GM10266 (cell line): ENCODE measurements at regions not wholly inside any gene's neighbourhood (a gene's known extent, or its start where the extent isn't known, plus 50 kb on each side); places are given as distances from the start of the nearest gene placed in this dataset.
"Not testable (repeated sequence)": the region's sequence is repeated elsewhere in the genome, so short reads cannot be mapped to it uniquely, and the experiment has no call there.

Experiments used
- DNase-seq: peaks from one replicate; pipeline ENCODE4 v3.0.0; 2012; ENCODE audit errors: extremely low spot score
- TF ChIP-seq, protein P1 (sequence below): IDR thresholded peaks from 2 replicates; pipeline ENCODE4 v1.5.1; 2012; ENCODE audit warnings: mild to moderate bottlenecking, low read depth; ENCODE audit not compliant: control insufficient read depth, insufficient read depth; ENCODE audit errors: missing control alignments

DNA sequence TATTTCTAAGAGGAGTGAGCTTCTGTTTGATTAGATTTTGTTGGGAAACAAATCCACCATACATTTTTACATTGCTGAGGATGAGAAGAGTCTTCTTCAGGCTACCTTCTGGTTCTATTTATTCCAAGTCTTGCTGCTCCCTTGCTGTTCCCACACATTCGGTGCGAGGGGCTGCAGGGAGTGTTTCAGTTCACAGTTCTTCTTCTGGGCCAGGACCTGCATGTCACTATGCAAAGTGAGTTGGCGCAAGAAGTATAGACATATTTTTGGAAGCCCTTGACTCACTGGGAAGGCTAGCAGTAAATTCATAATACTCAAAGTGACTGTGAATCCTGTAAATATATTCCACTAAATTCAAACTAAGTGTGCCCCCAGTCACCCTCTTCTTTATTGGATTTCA lies 657.9 kb downstream of the TAF11L14 start:
- DNase-seq: no peak
- TF ChIP-seq, protein P1, sequence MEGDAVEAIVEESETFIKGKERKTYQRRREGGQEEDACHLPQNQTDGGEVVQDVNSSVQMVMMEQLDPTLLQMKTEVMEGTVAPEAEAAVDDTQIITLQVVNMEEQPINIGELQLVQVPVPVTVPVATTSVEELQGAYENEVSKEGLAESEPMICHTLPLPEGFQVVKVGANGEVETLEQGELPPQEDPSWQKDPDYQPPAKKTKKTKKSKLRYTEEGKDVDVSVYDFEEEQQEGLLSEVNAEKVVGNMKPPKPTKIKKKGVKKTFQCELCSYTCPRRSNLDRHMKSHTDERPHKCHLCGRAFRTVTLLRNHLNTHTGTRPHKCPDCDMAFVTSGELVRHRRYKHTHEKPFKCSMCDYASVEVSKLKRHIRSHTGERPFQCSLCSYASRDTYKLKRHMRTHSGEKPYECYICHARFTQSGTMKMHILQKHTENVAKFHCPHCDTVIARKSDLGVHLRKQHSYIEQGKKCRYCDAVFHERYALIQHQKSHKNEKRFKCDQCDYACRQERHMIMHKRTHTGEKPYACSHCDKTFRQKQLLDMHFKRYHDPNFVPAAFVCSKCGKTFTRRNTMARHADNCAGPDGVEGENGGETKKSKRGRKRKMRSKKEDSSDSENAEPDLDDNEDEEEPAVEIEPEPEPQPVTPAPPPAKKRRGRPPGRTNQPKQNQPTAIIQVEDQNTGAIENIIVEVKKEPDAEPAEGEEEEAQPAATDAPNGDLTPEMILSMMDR: no peak

DNA sequence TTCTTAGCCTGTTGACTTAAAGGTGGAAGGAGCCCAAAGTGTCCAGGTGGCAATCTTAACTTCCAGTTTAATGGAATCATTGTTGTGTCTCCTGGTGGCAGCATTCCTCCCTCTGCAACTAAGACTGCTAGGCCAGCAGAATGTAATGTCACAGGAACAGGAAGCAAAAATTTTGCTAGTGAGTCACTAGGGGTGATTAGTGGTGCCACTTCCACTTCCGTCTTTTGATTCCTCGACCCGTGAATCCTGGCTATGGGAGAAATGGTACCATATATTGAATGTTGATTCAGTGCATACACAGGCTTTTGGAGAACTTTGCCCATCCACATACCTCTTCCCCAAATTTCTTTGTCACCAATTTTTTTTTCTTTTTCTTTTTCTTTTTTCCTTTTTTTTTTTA lies 661.4 kb downstream of the TAF11L14 start:
- not testable (repeated sequence) for DNase-seq

DNA sequence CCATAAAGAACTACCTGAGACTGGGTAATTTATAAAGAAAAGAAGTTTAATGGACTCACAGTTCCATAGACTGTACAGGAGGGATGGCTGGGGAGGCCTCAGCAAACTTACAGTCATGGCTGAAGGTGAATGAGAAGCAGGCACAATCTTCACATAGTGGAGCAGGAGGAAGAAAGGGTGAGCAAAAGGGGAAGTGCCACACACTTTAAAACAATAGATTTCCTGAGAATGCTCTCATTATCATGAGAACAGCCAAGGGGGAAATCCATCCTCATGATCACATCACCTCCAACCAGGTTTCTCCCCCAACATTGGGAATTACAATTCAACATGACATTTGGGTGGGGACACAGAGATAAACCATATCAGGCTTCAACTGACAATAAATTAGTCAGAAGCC lies 664.9 kb downstream of the TAF11L14 start:
- TF ChIP-seq, protein P1: no peak
- no peak for DNase-seq

DNA sequence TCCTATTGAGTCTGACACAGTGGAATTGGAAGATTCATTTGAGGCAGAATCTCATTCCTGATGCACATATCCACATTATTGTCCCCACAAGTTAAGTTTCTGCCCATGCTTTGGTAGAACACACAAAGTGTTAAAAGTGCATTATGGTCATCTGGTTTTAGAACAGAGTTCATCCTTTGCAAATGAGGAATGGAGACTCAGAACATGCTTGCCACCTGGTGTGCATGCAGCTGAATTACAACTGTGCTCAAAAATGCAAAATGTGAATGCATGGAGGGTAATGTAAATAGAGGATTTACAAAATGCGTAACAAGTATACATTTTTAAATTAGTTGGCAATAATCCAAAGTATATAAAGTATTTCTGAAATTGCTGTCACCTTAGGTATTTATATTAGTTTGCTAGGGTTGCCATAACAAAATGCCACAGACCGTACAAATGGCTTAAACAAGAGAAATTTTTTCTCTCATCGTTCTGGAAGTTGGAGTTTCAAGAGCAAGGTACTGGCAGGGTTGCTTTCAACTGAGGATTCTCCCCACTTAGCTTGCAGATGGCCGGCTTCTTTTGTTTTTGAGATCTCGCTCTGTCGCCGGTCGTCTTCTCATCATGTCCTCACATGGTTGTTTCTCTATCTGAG lies 671.1 kb downstream of the TAF11L14 start:
- DNase-seq: peak; percentile 52
- TF ChIP-seq, protein P1: peak; percentile 75

DNA sequence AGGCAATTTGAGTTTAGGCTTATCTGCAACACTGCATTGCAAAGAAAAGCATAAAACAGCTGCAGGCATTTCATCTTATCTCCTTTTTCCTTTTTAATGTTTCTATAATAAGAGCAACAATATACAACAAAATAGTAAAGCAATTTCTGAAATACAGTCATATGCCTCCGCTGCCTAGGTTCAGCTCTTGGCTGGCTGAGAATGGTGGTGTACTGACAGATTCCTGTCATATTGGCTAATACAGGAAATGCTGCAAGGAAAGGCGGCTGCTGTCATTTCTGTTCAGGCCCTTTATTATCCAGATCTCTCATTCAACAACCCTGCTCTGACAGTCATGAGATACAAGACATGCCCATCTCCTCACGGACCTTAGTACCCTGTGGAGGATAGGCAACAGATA lies 677.0 kb downstream of the TAF11L14 start:
- DNase-seq: no peak
- TF ChIP-seq, protein P1: no peak

DNA sequence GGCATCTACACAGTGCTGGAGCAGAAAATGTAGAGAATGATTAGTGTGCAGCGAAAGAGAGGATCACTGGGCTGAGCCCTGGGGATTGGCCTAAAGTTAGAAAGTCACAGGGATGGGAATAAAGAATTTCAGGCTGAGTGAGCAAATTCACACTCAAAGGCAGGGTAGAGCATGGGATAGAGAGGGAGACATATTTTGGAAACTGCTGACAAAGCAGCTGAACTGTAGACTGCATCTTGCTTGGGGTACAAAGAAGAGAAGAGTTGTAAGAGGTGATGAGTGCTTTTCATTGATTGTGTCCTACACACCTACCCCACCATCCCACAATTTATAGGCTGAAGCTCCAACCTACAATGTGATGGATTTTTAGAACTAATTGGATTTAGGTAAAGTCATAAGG lies 677.8 kb downstream of the TAF11L14 start:
- no peak for DNase-seq

DNA sequence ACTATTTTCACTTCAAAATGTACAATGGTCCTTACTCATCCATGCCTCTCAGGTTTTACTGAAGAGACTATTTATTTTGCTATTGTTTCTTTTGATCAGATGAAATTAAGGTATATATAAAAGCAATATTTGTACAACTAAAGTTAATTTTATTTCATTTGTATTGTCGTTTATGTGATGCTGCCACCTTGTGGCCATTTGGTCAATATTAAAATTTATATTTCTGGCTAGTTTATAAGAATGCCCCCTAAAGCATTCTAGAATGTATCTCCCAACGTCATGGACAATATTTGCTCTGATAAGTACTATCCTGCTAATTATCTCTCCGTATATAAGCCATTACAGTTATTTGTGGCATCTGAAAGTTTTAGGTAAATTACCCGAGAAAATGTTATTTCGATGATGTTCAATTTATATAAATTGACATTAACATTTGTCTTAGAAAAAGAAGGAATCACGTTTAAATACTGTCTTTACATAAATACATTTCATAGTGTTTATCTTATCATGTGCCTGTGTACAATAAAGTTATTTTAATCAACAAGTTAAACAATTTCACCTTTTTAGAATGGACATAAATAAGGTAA lies 680.0 kb downstream of the TAF11L14 start:
- DNase-seq: peak; percentile 37
- TF ChIP-seq, protein P1: peak; percentile 41

More for the DNA sequence above, 677.8 kb downstream of the TAF11L14 start:
- TF ChIP-seq, protein P1: no peak
